Embryonic facial prominence (tissue), 1 donor: ENCODE measurements at regions not wholly inside any gene's neighbourhood (a gene's known extent, or its start where the extent isn't known, plus 50 kb on each side); places are given as distances from the start of the nearest gene placed in this dataset.
"Not testable (repeated sequence)": the region's sequence is repeated elsewhere in the genome, so short reads cannot be mapped to it uniquely, and the experiment has no call there.

Experiments
- DNase-seq: peaks from one replicate; pipeline ENCODE4 v3.0.0-alpha.2; 2016; ENCODE audit errors: extremely low spot score

GRCh38 chr3:65173841-65174240 lies 486.0 kb upstream of the ADAMTS9 start:
- no peak for DNase-seq

- no peak for DNase-seq
These were observed 484.4 kb upstream of the ADAMTS9 start for GRCh38 chr3:65172209-65172608.

- DNase-seq: peak; percentile 58
These were observed 482.7 kb upstream of the ADAMTS9 start for GRCh38 chr3:65170390-65171042.

- no peak for DNase-seq
These were observed 482.2 kb upstream of the ADAMTS9 start for GRCh38 chr3:65169961-65170360.

- DNase-seq: no peak
These were observed 480.7 kb upstream of the ADAMTS9 start for GRCh38 chr3:65168547-65168946.

GRCh38 chr3:65166531-65166930 lies 478.7 kb upstream of the ADAMTS9 start:
- no peak for DNase-seq

GRCh38 chr3:65158023-65158422 lies 470.2 kb upstream of the ADAMTS9 start:
- DNase-seq: no peak

- no peak for DNase-seq
These were observed 466.2 kb upstream of the ADAMTS9 start for GRCh38 chr3:65153850-65154512.

GRCh38 chr3:65151666-65152065 lies 463.9 kb upstream of the ADAMTS9 start:
- no peak for DNase-seq

GRCh38 chr3:65149877-65150276 lies 462.1 kb upstream of the ADAMTS9 start:
- no peak for DNase-seq

- DNase-seq: no peak
These were observed 460.9 kb upstream of the ADAMTS9 start for GRCh38 chr3:65148687-65149086.

- no peak for DNase-seq
These were observed 458.4 kb upstream of the ADAMTS9 start for GRCh38 chr3:65146179-65146578.

- DNase-seq: no peak
These were observed 457.9 kb upstream of the ADAMTS9 start for GRCh38 chr3:65145680-65146079.

- no peak for DNase-seq
These were observed 457.1 kb upstream of the ADAMTS9 start for GRCh38 chr3:65144791-65145351.

GRCh38 chr3:65142456-65142855 lies 454.7 kb upstream of the ADAMTS9 start:
- DNase-seq: no peak

- DNase-seq: no peak
These were observed 450.8 kb upstream of the ADAMTS9 start for GRCh38 chr3:65138556-65138955.

GRCh38 chr3:65133752-65134151 lies 446.0 kb upstream of the ADAMTS9 start:
- DNase-seq: not testable (repeated sequence)

GRCh38 chr3:65130782-65131181 lies 443.0 kb upstream of the ADAMTS9 start:
- DNase-seq: no peak

GRCh38 chr3:65128346-65128745 lies 440.5 kb upstream of the ADAMTS9 start:
- DNase-seq: no peak

- no peak for DNase-seq
These were observed 439.0 kb upstream of the ADAMTS9 start for GRCh38 chr3:65126527-65127410.

GRCh38 chr3:65120156-65120555 lies 432.4 kb upstream of the ADAMTS9 start:
- not testable (repeated sequence) for DNase-seq

- no peak for DNase-seq
These were observed 431.2 kb upstream of the ADAMTS9 start for GRCh38 chr3:65118912-65119499.
